Thymus (tissue), 11 donors: ENCODE measurements at regions not wholly inside any gene's neighbourhood (a gene's known extent, or its start where the extent isn't known, plus 50 kb on each side); places are given as distances from the start of the nearest gene placed in this dataset.

Experiments used
- DNase-seq, 9 donors: peaks; one replicate each; pipeline ENCODE4 v3.0.0-alpha.2; 2013; ENCODE audit warnings: low spot score in 9 of 9, low read depth in 6 of 9, missing footprints in 1 of 9
- H3K27ac ChIP-seq, 2 donors: one replicate each; pipeline ENCODE4 v1.5.1; 2013; ENCODE audit warnings: control low read depth in 1 of 2, low read depth in 1 of 2, low read length in 1 of 2, mild to moderate bottlenecking in 1 of 2, moderate library complexity in 1 of 2
- H3K27me3 ChIP-seq, 2 donors: one replicate each; pipeline ENCODE4 v1.5.1; 2013; ENCODE audit warnings: low read length in 1 of 2; ENCODE audit not compliant: control insufficient read depth in 2 of 2, insufficient read depth in 1 of 2
- H3K36me3 ChIP-seq, 2 donors: one replicate each; pipeline ENCODE4 v1.5.1; 2013; ENCODE audit warnings: low read length in 1 of 2, mild to moderate bottlenecking in 1 of 2, moderate library complexity in 1 of 2; ENCODE audit not compliant: control insufficient read depth in 2 of 2, insufficient read depth in 2 of 2
- H3K4me1 ChIP-seq, 2 donors: one replicate each; pipeline ENCODE4 v1.5.1; 2013; ENCODE audit warnings: low read length in 2 of 2; ENCODE audit not compliant: control insufficient read depth in 2 of 2, insufficient read depth in 2 of 2
- H3K4me3 ChIP-seq, 2 donors: one replicate each; pipeline ENCODE4 v1.5.1; 2013; ENCODE audit warnings: low read length in 2 of 2, control low read depth in 1 of 2, mild to moderate bottlenecking in 1 of 2
- H3K9me3 ChIP-seq, 2 donors: one replicate each; pipeline ENCODE4 v1.5.1; 2013; ENCODE audit warnings: low read length in 1 of 2, mild to moderate bottlenecking in 1 of 2; ENCODE audit not compliant: control insufficient read depth in 2 of 2, insufficient read depth in 1 of 2
- WGBS: extraction: QIAGEN DNeasy Blood & Tissue Kit; methylation state at CpG from one replicate; pipeline ENCODE4 v1.1.7; 2013; 5-methylcytosine and 5-hydroxymethylcytosine counted together
- donor health status: healthy.

- peak in 1 of 9 donors; percentile 14 for DNase-seq
- Histone ChIP-seq H3K27ac (peak overlapping the region; percentile 7 to 43), H3K9me3 (no peaks in the 10 kb centered on the region), H3K36me3 (no peaks in the 10 kb centered on the region), H3K4me1 (peaks cover 0 to 4% of the 10 kb centered on the region in 2 donors), H3K4me3 (no peak overlapping the region), H3K27me3 (peaks cover 0 to 15% of the 10 kb centered on the region in 2 donors)
- WGBS: 86% methylated on average over 6 of the region's 6 CpGs
Measured at GRCh38 chr3:150216041-150216811, 191.9 kb upstream of the TSC22D2 start.

- H3K27me3 ChIP-seq: peaks cover 0 to 9% of the 10 kb centered on the region in 2 donors
- WGBS: 93% methylated on average over 2 of the region's 2 CpGs
- no peak overlapping the region for H3K4me3 ChIP-seq
- no peaks in the 10 kb centered on the region for H3K36me3 ChIP-seq
- H3K4me1 ChIP-seq: no peaks in the 10 kb centered on the region
- no peak overlapping the region for H3K27ac ChIP-seq
- DNase-seq: no peak
- H3K9me3 ChIP-seq: no peaks in the 10 kb centered on the region
Measured at GRCh38 chr3:150215616-150216015, 192.5 kb upstream of the TSC22D2 start.

- H3K4me1 ChIP-seq: no peaks in the 10 kb centered on the region
- H3K27ac ChIP-seq: no peak overlapping the region
- 78% methylated on average over 1 of the region's 1 CpG for WGBS
- H3K9me3 ChIP-seq: no peaks in the 10 kb centered on the region
- no peaks in the 10 kb centered on the region for H3K36me3 ChIP-seq
- no peak overlapping the region for H3K4me3 ChIP-seq
- DNase-seq: no peak
- H3K27me3 ChIP-seq: peaks cover 0 to 2% of the 10 kb centered on the region in 2 donors
Measured at GRCh38 chr3:150213577-150213976, 194.5 kb upstream of the TSC22D2 start.

GRCh38 chr3:150210461-150211110 lies 197.5 kb upstream of the TSC22D2 start:
- no peak for DNase-seq
- Histone ChIP-seq H3K27ac (no peak overlapping the region), H3K4me3 (no peak overlapping the region), H3K27me3 (no peaks in the 10 kb centered on the region), H3K9me3 (no peaks in the 10 kb centered on the region), H3K36me3 (no peaks in the 10 kb centered on the region), H3K4me1 (no peaks in the 10 kb centered on the region)
- WGBS: 86% methylated on average over 4 of the region's 4 CpGs

GRCh38 chr3:150203273-150203672 lies 204.8 kb upstream of the TSC22D2 start:
- H3K4me1 ChIP-seq: no peaks in the 10 kb centered on the region
- H3K4me3 ChIP-seq: no peak overlapping the region
- H3K9me3 ChIP-seq: no peaks in the 10 kb centered on the region
- H3K36me3 ChIP-seq: no peaks in the 10 kb centered on the region
- WGBS: 95% methylated on average over 5 of the region's 5 CpGs
- no peak overlapping the region for H3K27ac ChIP-seq
- no peak for DNase-seq
- no peaks in the 10 kb centered on the region for H3K27me3 ChIP-seq

- no peaks in the 10 kb centered on the region for H3K27me3 ChIP-seq
- no peaks in the 10 kb centered on the region for H3K36me3 ChIP-seq
- 93% methylated on average over 1 of the region's 1 CpG for WGBS
- DNase-seq: no peak
- H3K27ac ChIP-seq: no peak overlapping the region
- H3K4me3 ChIP-seq: no peak overlapping the region
- no peaks in the 10 kb centered on the region for H3K4me1 ChIP-seq
- no peaks in the 10 kb centered on the region for H3K9me3 ChIP-seq
Measured at GRCh38 chr3:150202711-150203110, 205.4 kb upstream of the TSC22D2 start.

- Histone ChIP-seq H3K4me1 (no peaks in the 10 kb centered on the region), H3K9me3 (no peaks in the 10 kb centered on the region), H3K27ac (no peak overlapping the region), H3K36me3 (no peaks in the 10 kb centered on the region), H3K27me3 (no peaks in the 10 kb centered on the region), H3K4me3 (no peak overlapping the region)
- no peak for DNase-seq
Measured at GRCh38 chr3:150194957-150195356, 213.1 kb upstream of the TSC22D2 start.

GRCh38 chr3:150194513-150194912 lies 213.6 kb upstream of the TSC22D2 start:
- H3K4me3 ChIP-seq: no peak overlapping the region
- no peaks in the 10 kb centered on the region for H3K4me1 ChIP-seq
- no peaks in the 10 kb centered on the region for H3K9me3 ChIP-seq
- no peaks in the 10 kb centered on the region for H3K36me3 ChIP-seq
- DNase-seq: no peak
- 96% methylated on average over 4 of the region's 4 CpGs for WGBS
- H3K27ac ChIP-seq: no peak overlapping the region
- no peaks in the 10 kb centered on the region for H3K27me3 ChIP-seq

- no peak for DNase-seq
- H3K27ac ChIP-seq: no peak overlapping the region
- H3K27me3 ChIP-seq: peaks cover 0 to 16% of the 10 kb centered on the region in 2 donors
- H3K36me3 ChIP-seq: no peaks in the 10 kb centered on the region
- 17% methylated on average over 8 of the region's 8 CpGs for WGBS
- peaks cover 0 to 2% of the 10 kb centered on the region in 2 donors for H3K4me1 ChIP-seq
- H3K4me3 ChIP-seq: no peak overlapping the region
- H3K9me3 ChIP-seq: no peaks in the 10 kb centered on the region
Measured at GRCh38 chr3:150184426-150185071, 213.9 kb upstream of the PFN2 start.
